22Rv1 (cell line): ENCODE measurements at regions not wholly inside any gene's neighbourhood (a gene's known extent, or its start where the extent isn't known, plus 50 kb on each side); places are given as distances from the start of the nearest gene placed in this dataset.

Experiments
- ZFX ChIP-seq: fragments of 450-650 bp; IDR thresholded peaks from 2 replicates; pipeline ENCODE4 v1.6.1; 2017; ENCODE audit warnings: antibody characterized with exemption, borderline replicate concordance
- TF ChIP-seq, protein P1 (sequence below): fragments of 450-650 bp; IDR thresholded peaks from 2 replicates; pipeline ENCODE4 v1.5.1; 2017; ENCODE audit warnings: mild to moderate bottlenecking

GRCh38 chr7:108643136-108643535 is 73.5 kb downstream of the DNAJB9 start:
- TF ChIP-seq, protein P1, sequence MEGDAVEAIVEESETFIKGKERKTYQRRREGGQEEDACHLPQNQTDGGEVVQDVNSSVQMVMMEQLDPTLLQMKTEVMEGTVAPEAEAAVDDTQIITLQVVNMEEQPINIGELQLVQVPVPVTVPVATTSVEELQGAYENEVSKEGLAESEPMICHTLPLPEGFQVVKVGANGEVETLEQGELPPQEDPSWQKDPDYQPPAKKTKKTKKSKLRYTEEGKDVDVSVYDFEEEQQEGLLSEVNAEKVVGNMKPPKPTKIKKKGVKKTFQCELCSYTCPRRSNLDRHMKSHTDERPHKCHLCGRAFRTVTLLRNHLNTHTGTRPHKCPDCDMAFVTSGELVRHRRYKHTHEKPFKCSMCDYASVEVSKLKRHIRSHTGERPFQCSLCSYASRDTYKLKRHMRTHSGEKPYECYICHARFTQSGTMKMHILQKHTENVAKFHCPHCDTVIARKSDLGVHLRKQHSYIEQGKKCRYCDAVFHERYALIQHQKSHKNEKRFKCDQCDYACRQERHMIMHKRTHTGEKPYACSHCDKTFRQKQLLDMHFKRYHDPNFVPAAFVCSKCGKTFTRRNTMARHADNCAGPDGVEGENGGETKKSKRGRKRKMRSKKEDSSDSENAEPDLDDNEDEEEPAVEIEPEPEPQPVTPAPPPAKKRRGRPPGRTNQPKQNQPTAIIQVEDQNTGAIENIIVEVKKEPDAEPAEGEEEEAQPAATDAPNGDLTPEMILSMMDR = no peak
- TF ChIP-seq ZFX = no peak
